Activated B cell treated with CpG ODN at 0.5 μM for 24 hours (primary cell): ENCODE measurements at regions not wholly inside any gene's neighbourhood (a gene's known extent, or its start where the extent isn't known, plus 50 kb on each side); places are given as distances from the start of the nearest gene placed in this dataset.

Experiments
- ATAC-seq: fragments of 200-7000 bp; cut with Tn5 transposase; one replicate; pipeline ENCODE4 v1.10.0; 2021; ENCODE audit warnings: low read depth, mild to moderate bottlenecking, moderate library complexity
- CTCF ChIA-PET: fragments of 350-600 bp; sonication (Branson Sonifier 250); formaldehyde crosslinking; loops from one replicate; lab custom pipeline; 2021; ENCODE audit warnings: antibody characterized with exemption; lab: Charles Lee
- POLR2A ChIA-PET: fragments of 350-600 bp; sonication (Branson Sonifier 250); formaldehyde crosslinking; loops from one replicate; lab custom pipeline; 2021; ENCODE audit warnings: antibody characterized with exemption; lab: Charles Lee
- DNase-seq: peaks from one replicate; pipeline ENCODE4 v3.0.0; 2022
- H3K27ac Mint-ChIP-seq: one replicate; pipeline ENCODE4 v1.8.0; 2020; ENCODE audit warnings: mixed read lengths
- H3K27me3 Mint-ChIP-seq: one replicate; pipeline ENCODE4 v1.8.0; 2021; ENCODE audit warnings: mixed read lengths
- H3K36me3 Mint-ChIP-seq: one replicate; pipeline ENCODE4 v1.8.0; 2021; ENCODE audit warnings: low read depth, mixed read lengths
- H3K4me1 Mint-ChIP-seq: one replicate; pipeline ENCODE4 v1.8.0; 2021; ENCODE audit warnings: mixed read lengths
- H3K4me3 Mint-ChIP-seq: one replicate; pipeline ENCODE4 v1.8.0; 2020; ENCODE audit warnings: mild to moderate bottlenecking, mixed read lengths
- H3K9me3 Mint-ChIP-seq: one replicate; pipeline ENCODE4 v1.8.0; 2020; ENCODE audit warnings: mixed read lengths
- intact Hi-C: fragments of 100-400 bp; cut with micrococcal nuclease; formaldehyde crosslinking; loops from one replicate; pipeline ENCODE4 v1.15.1; 2024
- TF ChIP-seq, protein P1 (sequence below): fragments of 200-600 bp; IDR thresholded peaks from one replicate; pipeline ENCODE4 v1.8.0; 2022; ENCODE audit warnings: antibody characterized with exemption, mild to moderate bottlenecking

DNA sequence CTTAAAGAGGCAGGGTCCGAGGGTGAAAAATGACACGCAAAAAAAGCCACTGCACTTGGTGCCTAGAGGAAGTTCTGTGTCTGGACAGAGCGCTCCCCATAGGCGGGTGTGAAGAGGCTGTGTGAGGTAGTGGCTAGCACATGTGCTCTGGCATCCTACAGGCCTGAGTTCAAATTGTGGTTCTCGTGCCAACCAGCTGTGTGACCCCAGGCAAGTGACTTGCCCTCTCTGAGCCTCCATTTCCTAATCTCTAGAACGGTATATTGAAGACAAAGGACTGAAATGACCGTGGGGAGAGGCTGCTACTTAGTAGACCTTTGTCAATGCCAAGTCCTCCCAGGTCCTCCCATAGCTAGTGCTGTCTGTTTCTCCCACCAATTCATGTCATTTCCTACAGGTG is 79.1 kb upstream of the MYL10 start:
- Mint-ChIP-seq H3K27ac (no peak overlapping the region), H3K4me1 (no peaks in the 10 kb centered on the region), H3K27me3 (peaks cover 3% of the 10 kb centered on the region), H3K9me3 (no peaks in the 10 kb centered on the region), H3K36me3 (no peaks in the 10 kb centered on the region), H3K4me3 (no peak overlapping the region)
- ChIA-PET CTCF (no interaction called here), POLR2A (no interaction called here)
- TF ChIP-seq, protein P1, sequence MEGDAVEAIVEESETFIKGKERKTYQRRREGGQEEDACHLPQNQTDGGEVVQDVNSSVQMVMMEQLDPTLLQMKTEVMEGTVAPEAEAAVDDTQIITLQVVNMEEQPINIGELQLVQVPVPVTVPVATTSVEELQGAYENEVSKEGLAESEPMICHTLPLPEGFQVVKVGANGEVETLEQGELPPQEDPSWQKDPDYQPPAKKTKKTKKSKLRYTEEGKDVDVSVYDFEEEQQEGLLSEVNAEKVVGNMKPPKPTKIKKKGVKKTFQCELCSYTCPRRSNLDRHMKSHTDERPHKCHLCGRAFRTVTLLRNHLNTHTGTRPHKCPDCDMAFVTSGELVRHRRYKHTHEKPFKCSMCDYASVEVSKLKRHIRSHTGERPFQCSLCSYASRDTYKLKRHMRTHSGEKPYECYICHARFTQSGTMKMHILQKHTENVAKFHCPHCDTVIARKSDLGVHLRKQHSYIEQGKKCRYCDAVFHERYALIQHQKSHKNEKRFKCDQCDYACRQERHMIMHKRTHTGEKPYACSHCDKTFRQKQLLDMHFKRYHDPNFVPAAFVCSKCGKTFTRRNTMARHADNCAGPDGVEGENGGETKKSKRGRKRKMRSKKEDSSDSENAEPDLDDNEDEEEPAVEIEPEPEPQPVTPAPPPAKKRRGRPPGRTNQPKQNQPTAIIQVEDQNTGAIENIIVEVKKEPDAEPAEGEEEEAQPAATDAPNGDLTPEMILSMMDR = no peak
- no peak for ATAC-seq
- intact Hi-C loops = no loop called here
- DNase-seq = no peak

DNA sequence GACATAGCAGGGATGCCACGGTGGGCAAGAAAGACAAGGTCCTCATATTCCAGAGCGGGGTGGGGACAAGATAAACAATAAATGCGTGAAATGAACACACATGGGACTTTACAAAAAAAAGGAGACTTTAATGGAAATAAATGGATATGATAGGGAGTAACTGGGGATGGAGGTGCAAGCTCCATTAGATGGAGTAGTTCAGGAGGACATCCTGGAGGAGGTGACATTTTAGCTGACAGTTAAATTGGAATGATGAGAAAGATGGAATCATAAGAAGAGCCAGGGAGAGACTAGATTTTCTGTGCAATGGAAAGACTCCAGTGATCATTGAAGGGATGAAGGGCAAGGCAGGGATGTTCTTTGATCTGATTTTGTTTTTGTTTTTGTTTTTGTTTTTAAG is 83.6 kb upstream of the MYL10 start:
- H3K4me1 Mint-ChIP-seq = no peaks in the 10 kb centered on the region
- DNase-seq = no peak
- H3K4me3 Mint-ChIP-seq = no peak overlapping the region
- ChIA-PET CTCF (no interaction called here), POLR2A (no interaction called here)
- no peak overlapping the region for H3K27ac Mint-ChIP-seq
- no peaks in the 10 kb centered on the region for H3K36me3 Mint-ChIP-seq
- no peak for ATAC-seq
- H3K27me3 Mint-ChIP-seq = no peaks in the 10 kb centered on the region
- H3K9me3 Mint-ChIP-seq = no peaks in the 10 kb centered on the region
- intact Hi-C loops = no loop called here
- TF ChIP-seq, protein P1 = no peak

GRCh38 chr7:101714097-101714496 is 85.0 kb upstream of the MYL10 start:
- Mint-ChIP-seq H3K9me3 (no peaks in the 10 kb centered on the region), H3K27me3 (no peaks in the 10 kb centered on the region), H3K27ac (no peak overlapping the region), H3K4me1 (no peaks in the 10 kb centered on the region), H3K4me3 (no peak overlapping the region), H3K36me3 (no peaks in the 10 kb centered on the region)
- DNase-seq (no peak), ATAC-seq (no peak)
- CTCF ChIA-PET = no interaction called here
- TF ChIP-seq, protein P1 = no peak
- POLR2A ChIA-PET = no interaction called here
- intact Hi-C loops = no loop called here

GRCh38 chr7:101717628-101718357 is 88.7 kb upstream of the MYL10 start:
- H3K36me3 Mint-ChIP-seq = no peaks in the 10 kb centered on the region
- ATAC-seq (no peak), DNase-seq (no peak)
- intact Hi-C loops = no loop called here
- no peak overlapping the region for H3K27ac Mint-ChIP-seq
- H3K27me3 Mint-ChIP-seq = peaks cover 4% of the 10 kb centered on the region
- POLR2A ChIA-PET = no interaction called here
- H3K9me3 Mint-ChIP-seq = no peaks in the 10 kb centered on the region
- H3K4me3 Mint-ChIP-seq = no peak overlapping the region
- TF ChIP-seq, protein P1 = no peak
- CTCF ChIA-PET = no interaction called here
- H3K4me1 Mint-ChIP-seq = no peaks in the 10 kb centered on the region

- H3K4me1 Mint-ChIP-seq = no peaks in the 10 kb centered on the region
- DNase-seq (no peak), ATAC-seq (no peak)
- CTCF ChIA-PET = no interaction called here
- intact Hi-C loops = no loop called here
- TF ChIP-seq, protein P1 = no peak
- POLR2A ChIA-PET = no interaction called here
- no peak overlapping the region for H3K4me3 Mint-ChIP-seq
- H3K27ac Mint-ChIP-seq = no peak overlapping the region
- no peaks in the 10 kb centered on the region for H3K9me3 Mint-ChIP-seq
- no peaks in the 10 kb centered on the region for H3K36me3 Mint-ChIP-seq
- H3K27me3 Mint-ChIP-seq = peaks cover 4% of the 10 kb centered on the region
These were observed 89.4 kb upstream of the MYL10 start for GRCh38 chr7:101718363-101719122.
